ENCODE measurements at regions not wholly inside any gene's neighbourhood (a gene's known extent, or its start where the extent isn't known, plus 50 kb on each side); places are given as distances from the start of the nearest gene placed in this dataset.

GRCh38 chr2:198697794-198698193, 759.9 kb downstream of the SATB2 start:
- H3K4me3 ChIP-seq (ENCODE audit: low read depth, low read length), result no peak overlapping the region
- TF ChIP-seq, protein P1, sequence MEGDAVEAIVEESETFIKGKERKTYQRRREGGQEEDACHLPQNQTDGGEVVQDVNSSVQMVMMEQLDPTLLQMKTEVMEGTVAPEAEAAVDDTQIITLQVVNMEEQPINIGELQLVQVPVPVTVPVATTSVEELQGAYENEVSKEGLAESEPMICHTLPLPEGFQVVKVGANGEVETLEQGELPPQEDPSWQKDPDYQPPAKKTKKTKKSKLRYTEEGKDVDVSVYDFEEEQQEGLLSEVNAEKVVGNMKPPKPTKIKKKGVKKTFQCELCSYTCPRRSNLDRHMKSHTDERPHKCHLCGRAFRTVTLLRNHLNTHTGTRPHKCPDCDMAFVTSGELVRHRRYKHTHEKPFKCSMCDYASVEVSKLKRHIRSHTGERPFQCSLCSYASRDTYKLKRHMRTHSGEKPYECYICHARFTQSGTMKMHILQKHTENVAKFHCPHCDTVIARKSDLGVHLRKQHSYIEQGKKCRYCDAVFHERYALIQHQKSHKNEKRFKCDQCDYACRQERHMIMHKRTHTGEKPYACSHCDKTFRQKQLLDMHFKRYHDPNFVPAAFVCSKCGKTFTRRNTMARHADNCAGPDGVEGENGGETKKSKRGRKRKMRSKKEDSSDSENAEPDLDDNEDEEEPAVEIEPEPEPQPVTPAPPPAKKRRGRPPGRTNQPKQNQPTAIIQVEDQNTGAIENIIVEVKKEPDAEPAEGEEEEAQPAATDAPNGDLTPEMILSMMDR (conservative IDR thresholded peaks at IDR 0.05; ENCODE audit: low read depth, low read length), result no peak
- DNase-seq (ENCODE audit: low read depth), result no peak

GRCh38 chr2:198697218-198697617, 760.5 kb downstream of the SATB2 start:
- H3K4me3 ChIP-seq (ENCODE audit: low read depth, low read length), result no peak overlapping the region
- TF ChIP-seq, protein P1 (conservative IDR thresholded peaks at IDR 0.05; ENCODE audit: low read depth, low read length), result no peak
- DNase-seq (ENCODE audit: low read depth), result no peak

GRCh38 chr2:198695879-198696278, 761.9 kb downstream of the SATB2 start:
- H3K4me3 ChIP-seq (ENCODE audit: low read depth, low read length), result no peak overlapping the region
- TF ChIP-seq, protein P1 (conservative IDR thresholded peaks at IDR 0.05; ENCODE audit: low read depth, low read length), result no peak
- no peak for DNase-seq (ENCODE audit: low read depth)

- TF ChIP-seq, protein P1 (conservative IDR thresholded peaks at IDR 0.05; ENCODE audit: low read depth, low read length), result no peak
- no peak for DNase-seq (ENCODE audit: low read depth)
- H3K4me3 ChIP-seq (ENCODE audit: low read depth, low read length), result no peak overlapping the region
Observed at GRCh38 chr2:198692907-198693510, 764.7 kb downstream of the SATB2 start.

- TF ChIP-seq, protein P1 (conservative IDR thresholded peaks at IDR 0.05; ENCODE audit: low read depth, low read length), result no peak
- H3K4me3 ChIP-seq (ENCODE audit: low read depth, low read length), result no peak overlapping the region
- no peak for DNase-seq (ENCODE audit: low read depth)
Observed at GRCh38 chr2:198691236-198691635, 766.5 kb downstream of the SATB2 start.

GRCh38 chr2:198664321-198664720, 793.4 kb downstream of the SATB2 start:
- TF ChIP-seq, protein P1 (conservative IDR thresholded peaks at IDR 0.05; ENCODE audit: low read depth, low read length), result no peak
- no peak overlapping the region for H3K4me3 ChIP-seq (ENCODE audit: low read depth, low read length)
- no peak for DNase-seq (ENCODE audit: low read depth)

GRCh38 chr2:198662905-198663304, 794.8 kb downstream of the SATB2 start:
- DNase-seq (ENCODE audit: low read depth), result no peak
- TF ChIP-seq, protein P1 (conservative IDR thresholded peaks at IDR 0.05; ENCODE audit: low read depth, low read length), result no peak
- no peak overlapping the region for H3K4me3 ChIP-seq (ENCODE audit: low read depth, low read length)

Measured in choroid plexus epithelial cell (primary cell).